ENCODE measurements at regions not wholly inside any gene's neighbourhood (a gene's known extent, or its start where the extent isn't known, plus 50 kb on each side); places are given as distances from the start of the nearest gene placed in this dataset.

DNA sequence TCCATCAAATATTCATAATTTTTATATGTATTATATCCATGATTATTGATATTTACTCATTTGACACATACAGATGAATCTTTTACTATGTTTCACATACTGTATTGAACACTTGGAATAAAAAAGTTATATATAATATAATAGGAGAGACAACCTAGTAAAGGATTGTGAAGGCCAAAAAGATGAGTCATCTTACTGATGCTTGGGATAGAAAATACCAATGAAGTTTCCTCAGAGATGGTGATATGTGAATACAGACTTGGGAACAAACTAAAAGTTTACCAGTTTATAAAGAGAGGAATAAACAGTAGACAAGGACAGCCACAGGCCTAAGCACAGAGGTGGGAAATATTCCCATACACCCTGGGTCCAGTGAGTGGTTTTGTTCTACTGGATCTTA is 743.9 kb upstream of the FLRT2 start:
- TF ChIP-seq, protein P1, sequence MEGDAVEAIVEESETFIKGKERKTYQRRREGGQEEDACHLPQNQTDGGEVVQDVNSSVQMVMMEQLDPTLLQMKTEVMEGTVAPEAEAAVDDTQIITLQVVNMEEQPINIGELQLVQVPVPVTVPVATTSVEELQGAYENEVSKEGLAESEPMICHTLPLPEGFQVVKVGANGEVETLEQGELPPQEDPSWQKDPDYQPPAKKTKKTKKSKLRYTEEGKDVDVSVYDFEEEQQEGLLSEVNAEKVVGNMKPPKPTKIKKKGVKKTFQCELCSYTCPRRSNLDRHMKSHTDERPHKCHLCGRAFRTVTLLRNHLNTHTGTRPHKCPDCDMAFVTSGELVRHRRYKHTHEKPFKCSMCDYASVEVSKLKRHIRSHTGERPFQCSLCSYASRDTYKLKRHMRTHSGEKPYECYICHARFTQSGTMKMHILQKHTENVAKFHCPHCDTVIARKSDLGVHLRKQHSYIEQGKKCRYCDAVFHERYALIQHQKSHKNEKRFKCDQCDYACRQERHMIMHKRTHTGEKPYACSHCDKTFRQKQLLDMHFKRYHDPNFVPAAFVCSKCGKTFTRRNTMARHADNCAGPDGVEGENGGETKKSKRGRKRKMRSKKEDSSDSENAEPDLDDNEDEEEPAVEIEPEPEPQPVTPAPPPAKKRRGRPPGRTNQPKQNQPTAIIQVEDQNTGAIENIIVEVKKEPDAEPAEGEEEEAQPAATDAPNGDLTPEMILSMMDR (IDR thresholded peaks at IDR 0.05): no peak
- no peak for TF ChIP-seq POLR2AphosphoS5 (IDR thresholded peaks at IDR 0.05)
